HCT116 (cell line): ENCODE measurements at regions not wholly inside any gene's neighbourhood (a gene's known extent, or its start where the extent isn't known, plus 50 kb on each side); places are given as distances from the start of the nearest gene placed in this dataset.

Experiments
- ATAC-seq: fragments of 200-7000 bp; cut with Tn5 transposase; 2 replicates; pipeline ENCODE4 v1.9.1; 2020; ENCODE audit warnings: mild to moderate bottlenecking, moderate library complexity
- BruUV-seq: library from RNA; stranded (reverse); fragments of 400-500 nt; replicated peaks from 2 replicates; lab custom pipeline; 2021; lab: Mats Ljungman, UMichigan
- CTCF ChIA-PET: fragments of 300-600 bp; sonication (Branson Sonifier 250); formaldehyde crosslinking; loops from one replicate; lab custom pipeline; 2021; ENCODE audit warnings: antibody characterized with exemption; lab: Charles Lee
- POLR2A ChIA-PET: fragments of 300-600, 350-600 bp; sonication (Branson Sonifier 250); formaldehyde crosslinking; loops from one replicate; lab custom pipeline; 2021; ENCODE audit warnings: antibody characterized with exemption; lab: Charles Lee
- RAD21 ChIA-PET, 2 experiments: fragments of 300-600 bp; sonication (Branson Sonifier 250); formaldehyde crosslinking; loops; one replicate each; lab custom pipeline; 2023; ENCODE audit warnings: low total read pairs in 2 of 2; ENCODE audit not compliant: uncharacterized antibody in 2 of 2, unreplicated experiment in 2 of 2, low non-redundant PET in 1 of 2; lab: Charles Lee
- DNase-seq: peaks from one replicate; pipeline ENCODE4 v3.0.0-alpha.2; 2010; ENCODE audit warnings: low read depth, low spot score
- H2AFZ ChIP-seq: fragments of 200-600 bp; shearing (Covaris generic), sonication (generic); 2 replicates; pipeline ENCODE4 v1.6.1; 2017; ENCODE audit warnings: low read depth, mixed run types, mixed read lengths, antibody characterized with exemption, low read length; ENCODE audit not compliant: poor library complexity, severe bottlenecking
- H3K27ac ChIP-seq: 2 replicates; pipeline ENCODE4 v1.5.1; 2012; ENCODE audit warnings: low read depth, low read length
- H3K27me3 ChIP-seq: fragments of 200-600 bp; sonication (generic); 2 replicates; pipeline ENCODE4 v1.6.1; 2016; ENCODE audit warnings: mixed run types, low read length, mixed read lengths; ENCODE audit not compliant: insufficient read depth
- H3K36me3 ChIP-seq, 2 experiments: fragments of 200-500 bp in 1 of 2; fragments of 200-600 bp in 1 of 2; sonication (Bioruptor generic) in 1 of 2; sonication (generic) in 1 of 2; 2 replicates each; pipeline versions ENCODE4 v1.5.1 to v1.6.1; 2014 to 2016; ENCODE audit warnings: low read length in 2 of 2, inconsistent platforms in 1 of 2, mixed read lengths in 1 of 2, mixed run types in 1 of 2; ENCODE audit not compliant: insufficient read depth in 2 of 2, control insufficient read depth in 1 of 2
- H3K4me1 ChIP-seq, 2 experiments: fragments of 200-600 bp in 1 of 2; sonication (generic) in 1 of 2; 2 replicates each; pipeline versions ENCODE4 v1.5.1 to v1.6.1; 2012 to 2017; ENCODE audit warnings: low read length in 2 of 2, inconsistent platforms in 1 of 2, mild to moderate bottlenecking in 1 of 2, mixed read lengths in 1 of 2, mixed run types in 1 of 2, moderate library complexity in 1 of 2; ENCODE audit not compliant: insufficient read depth in 2 of 2, control insufficient read depth in 1 of 2
- H3K4me2 ChIP-seq: fragments of 200-600 bp; sonication (generic); 2 replicates; pipeline ENCODE4 v1.6.1; 2017; ENCODE audit warnings: mixed run types, low read length, mixed read lengths
- H3K4me3 ChIP-seq, 2 experiments: fragments of 200-600 bp in 1 of 2; sonication (generic) in 1 of 2; replicated peaks in 1 of 2; 2 replicates each; pipeline ENCODE4 v1.5.1; 2011 to 2016; ENCODE audit warnings: low read length in 2 of 2, control low read depth in 1 of 2, low read depth in 1 of 2, mild to moderate bottlenecking in 1 of 2, mixed read lengths in 1 of 2, mixed run types in 1 of 2
- H3K79me2 ChIP-seq: fragments of 200-600 bp; sonication (generic); 2 replicates; pipeline ENCODE4 v1.6.1; 2017; ENCODE audit warnings: mild to moderate bottlenecking, mixed run types, low read length, moderate library complexity, mixed read lengths; ENCODE audit not compliant: insufficient read depth
- H3K9ac ChIP-seq: fragments of 200-600 bp; sonication (generic); 2 replicates; pipeline ENCODE4 v1.6.1; 2016; ENCODE audit warnings: low read length, mixed read lengths
- H3K9me2 ChIP-seq: fragments of 200-600 bp; sonication (generic), shearing (Covaris generic); 2 replicates; pipeline ENCODE4 v1.6.1; 2017; ENCODE audit warnings: mixed run types, mild to moderate bottlenecking, moderate library complexity; ENCODE audit not compliant: insufficient read depth
- H3K9me3 ChIP-seq, 2 experiments: fragments of 200-500 bp in 1 of 2; fragments of 200-600 bp in 1 of 2; sonication (Bioruptor generic) in 1 of 2; sonication (generic) in 1 of 2; 2 replicates each; pipeline ENCODE4 v1.6.1; 2014 to 2017; ENCODE audit warnings: low read length in 2 of 2, mixed read lengths in 2 of 2, inconsistent platforms in 1 of 2, low read depth in 1 of 2, mild to moderate bottlenecking in 1 of 2, mixed run types in 1 of 2, moderate library complexity in 1 of 2; ENCODE audit not compliant: control insufficient read depth in 1 of 2, insufficient read depth in 1 of 2
- H4K20me1 ChIP-seq: fragments of 200-600 bp; sonication (generic), shearing (Covaris generic); 2 replicates; pipeline ENCODE4 v1.6.1; 2017; ENCODE audit warnings: mixed run types, mild to moderate bottlenecking, moderate library complexity; ENCODE audit not compliant: insufficient read depth
- ATF3 ChIP-seq: IDR thresholded peaks from 2 replicates; pipeline ENCODE4 v1.6.1; 2012
- CBX3 ChIP-seq: IDR thresholded peaks from 2 replicates; pipeline ENCODE4 v1.6.1; 2012; ENCODE audit warnings: low read depth
- CEBPB ChIP-seq: IDR thresholded peaks from 2 replicates; pipeline ENCODE4 v1.6.1; 2012; ENCODE audit warnings: low read depth
- ELF1 ChIP-seq: IDR thresholded peaks from 2 replicates; pipeline ENCODE4 v1.6.1; 2012; ENCODE audit warnings: low read depth, borderline replicate concordance
- EZH2 ChIP-seq: fragments of 200-600 bp; sonication (generic); IDR thresholded peaks from 2 replicates; pipeline ENCODE4 v1.6.1; 2017; ENCODE audit warnings: antibody characterized with exemption, mixed run types
- EZH2phosphoT487 ChIP-seq: fragments of 200-600 bp; IDR thresholded peaks from 2 replicates; pipeline ENCODE4 v1.6.1; 2018; ENCODE audit warnings: antibody characterized with exemption, borderline replicate concordance
- FOSL1 ChIP-seq: IDR thresholded peaks from 2 replicates; pipeline ENCODE4 v1.6.1; 2012; ENCODE audit warnings: low read depth
- JUND ChIP-seq: IDR thresholded peaks from 2 replicates; pipeline ENCODE4 v1.6.1; 2012
- POLR2A ChIP-seq: IDR thresholded peaks from 2 replicates; pipeline ENCODE4 v1.7.0; 2011; ENCODE audit warnings: borderline replicate concordance; ENCODE audit not compliant: insufficient read depth, insufficient read length; ENCODE audit errors: extremely low read depth
- RAD21 ChIP-seq: IDR thresholded peaks from 2 replicates; pipeline ENCODE4 v1.6.1; 2012; ENCODE audit warnings: low read depth, mild to moderate bottlenecking
- REST ChIP-seq: IDR thresholded peaks from 2 replicates; pipeline ENCODE4 v1.6.1; 2012; ENCODE audit warnings: low read depth
- SIN3A ChIP-seq: IDR thresholded peaks from 2 replicates; pipeline ENCODE4 v1.6.1; 2012; ENCODE audit warnings: low read depth
- SRF ChIP-seq: IDR thresholded peaks from 2 replicates; pipeline ENCODE4 v1.6.1; 2012; ENCODE audit warnings: low read depth
- ZFX ChIP-seq: fragments of 450-650 bp; IDR thresholded peaks from 2 replicates; pipeline ENCODE4 v1.6.1; 2017
- ZNF274 ChIP-seq: fragments of 200-500 bp; sonication (Bioruptor generic); IDR thresholded peaks from 2 replicates; pipeline ENCODE4 v1.6.1; 2014; ENCODE audit warnings: mild to moderate bottlenecking, low read depth, low read length, inconsistent platforms
- intact Hi-C: fragments of 100-400 bp; cut with micrococcal nuclease; formaldehyde crosslinking; loops from 2 replicates; pipeline ENCODE4 v1.10.0; 2022
- TF ChIP-seq, protein P1 (sequence below), 3 experiments: fragments of 200-600 bp in 1 of 3; sonication (generic) in 1 of 3; IDR thresholded peaks in 2 of 3; conservative IDR thresholded peaks in 1 of 3; 2 replicates each; pipeline ENCODE4 v1.5.1; 2012 to 2017; ENCODE audit warnings: low read depth in 2 of 3, low read length in 2 of 3, antibody characterized with exemption in 1 of 3, borderline replicate concordance in 1 of 3, control low read depth in 1 of 3, mild to moderate bottlenecking in 1 of 3, mixed read lengths in 1 of 3, mixed run types in 1 of 3, moderate library complexity in 1 of 3; ENCODE audit not compliant: insufficient read depth in 1 of 3

GRCh38 chr3:46083956-46084355, 56.7 kb upstream of the XCR1 start:
- BruUV-seq, result no TSS peak
- intact Hi-C loops, result no loop called here
- Histone ChIP-seq H2AFZ (no peak overlapping the region), H3K9ac (no peak overlapping the region), H3K9me2 (no peaks in the 10 kb centered on the region), H3K4me2 (no peak overlapping the region), H3K79me2 (no peaks in the 10 kb centered on the region), H3K4me3 (no peak overlapping the region), H3K4me1 (peaks cover 0 to 16% of the 10 kb centered on the region in 2 experiments; a peak in 1 of 4 replicates), H3K9me3 (no peaks in the 10 kb centered on the region), H3K36me3 (no peaks in the 10 kb centered on the region), H3K27me3 (no peaks in the 10 kb centered on the region), H3K27ac (no peak overlapping the region), H4K20me1 (no peaks in the 10 kb centered on the region)
- RAD21 ChIA-PET, result interaction anchor here in 1 of 2 experiments (0.6 kb wide), 1 partner anchor 323 kb away, joined by 5 read pairs; no protein-coding TSS in a partner anchor
- CTCF ChIA-PET, result interaction anchor here (1.2 to 2.2 kb wide), 4 partner anchors 124 to 294 kb away, joined by 3 to 10 read pairs (median 6); partner anchors contain the start of gene CCR1
- DNase-seq, result no peak
- POLR2A ChIA-PET, result no interaction called here
- ATAC-seq, result no peak
- no peak for TF ChIP-seq EZH2
- TF ChIP-seq FOSL1, result no peak
- TF ChIP-seq ZFX, result no peak
- TF ChIP-seq SRF, result no peak
- TF ChIP-seq RAD21, result no peak

DNA sequence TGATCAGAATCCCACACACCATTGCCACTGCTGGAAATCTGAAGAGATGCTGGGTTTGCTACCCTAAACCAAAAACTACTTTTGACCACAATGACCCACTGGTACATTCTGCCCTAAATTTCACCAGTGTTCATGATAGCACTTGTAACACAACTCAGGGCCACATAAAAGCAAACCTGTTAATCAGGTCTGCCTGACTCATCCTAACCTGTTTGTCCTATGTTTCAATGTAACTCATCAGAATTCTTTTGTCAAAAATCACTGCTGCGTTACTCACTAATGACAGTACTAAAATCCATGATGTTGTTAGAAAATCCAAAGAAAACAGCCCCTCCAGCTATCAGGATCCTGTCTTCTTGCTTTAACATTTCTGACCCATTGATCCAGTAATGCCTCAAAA, 55.6 kb upstream of the XCR1 start:
- POLR2A ChIA-PET, result no interaction called here
- ATAC-seq, result no peak
- RAD21 ChIA-PET, result no interaction called here
- CTCF ChIA-PET, result no interaction called here
- no peaks in the 10 kb centered on the region for H3K9me2 ChIP-seq
- no TSS peak for BruUV-seq
- peak overlapping the region; percentile 26 for H3K4me2 ChIP-seq
- H4K20me1 ChIP-seq, result no peaks in the 10 kb centered on the region
- H2AFZ ChIP-seq, result no peak overlapping the region
- H3K79me2 ChIP-seq, result no peaks in the 10 kb centered on the region
- intact Hi-C loops, result no loop called here
- no peaks in the 10 kb centered on the region for H3K9me3 ChIP-seq
- DNase-seq, result peak; percentile 39
- no peaks in the 10 kb centered on the region for H3K27me3 ChIP-seq
- no peak overlapping the region for H3K9ac ChIP-seq
- no peak overlapping the region for H3K4me3 ChIP-seq
- H3K27ac ChIP-seq, result no peak overlapping the region
- peaks cover 0 to 19% of the 10 kb centered on the region in 2 experiments; a peak in 1 of 4 replicates for H3K4me1 ChIP-seq
- H3K36me3 ChIP-seq, result no peaks in the 10 kb centered on the region
- TF ChIP-seq FOSL1, result peak; percentile 71
- TF ChIP-seq CBX3, result 0 out of 2 replicates have a peak, but pooled peaks have one; percentile 18
- TF ChIP-seq CEBPB, result 0 out of 2 replicates have a peak, but pooled peaks have one; percentile 26
- no peak for TF ChIP-seq ELF1
- TF ChIP-seq POLR2A, result no peak
- TF ChIP-seq, protein P1, sequence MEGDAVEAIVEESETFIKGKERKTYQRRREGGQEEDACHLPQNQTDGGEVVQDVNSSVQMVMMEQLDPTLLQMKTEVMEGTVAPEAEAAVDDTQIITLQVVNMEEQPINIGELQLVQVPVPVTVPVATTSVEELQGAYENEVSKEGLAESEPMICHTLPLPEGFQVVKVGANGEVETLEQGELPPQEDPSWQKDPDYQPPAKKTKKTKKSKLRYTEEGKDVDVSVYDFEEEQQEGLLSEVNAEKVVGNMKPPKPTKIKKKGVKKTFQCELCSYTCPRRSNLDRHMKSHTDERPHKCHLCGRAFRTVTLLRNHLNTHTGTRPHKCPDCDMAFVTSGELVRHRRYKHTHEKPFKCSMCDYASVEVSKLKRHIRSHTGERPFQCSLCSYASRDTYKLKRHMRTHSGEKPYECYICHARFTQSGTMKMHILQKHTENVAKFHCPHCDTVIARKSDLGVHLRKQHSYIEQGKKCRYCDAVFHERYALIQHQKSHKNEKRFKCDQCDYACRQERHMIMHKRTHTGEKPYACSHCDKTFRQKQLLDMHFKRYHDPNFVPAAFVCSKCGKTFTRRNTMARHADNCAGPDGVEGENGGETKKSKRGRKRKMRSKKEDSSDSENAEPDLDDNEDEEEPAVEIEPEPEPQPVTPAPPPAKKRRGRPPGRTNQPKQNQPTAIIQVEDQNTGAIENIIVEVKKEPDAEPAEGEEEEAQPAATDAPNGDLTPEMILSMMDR (IDR thresholded peaks at IDR 0.05 in 2 of 3, conservative IDR thresholded peaks at IDR 0.05 in 1 of 3; ENCODE audit: borderline replicate concordance in 1 of 3, insufficient read depth in 1 of 3, low read depth in 2 of 3, low read length in 2 of 3), result no peak
- TF ChIP-seq JUND, result peak; percentile 68
- no peak for TF ChIP-seq EZH2
- TF ChIP-seq REST, result no peak
- TF ChIP-seq ZNF274, result no peak
- 0 out of 2 replicates have a peak, but pooled peaks have one; percentile 41 for TF ChIP-seq SIN3A
- no peak for TF ChIP-seq ZFX
- no peak for TF ChIP-seq SRF
- no peak for TF ChIP-seq ATF3
- no peak for TF ChIP-seq EZH2phosphoT487
- no peak for TF ChIP-seq RAD21
